Brain microvascular endothelial cell (primary cell): ENCODE measurements at regions not wholly inside any gene's neighbourhood (a gene's known extent, or its start where the extent isn't known, plus 50 kb on each side); places are given as distances from the start of the nearest gene placed in this dataset.

Experiments
- DNase-seq: peaks from one replicate; pipeline ENCODE4 v3.0.0-alpha.2; 2020
- H3K27ac ChIP-seq: fragments of 250-450 bp; sonication (Bioruptor Pico); 2 replicates; pipeline ENCODE4 v1.5.1; 2020; ENCODE audit warnings: mild to moderate bottlenecking, moderate library complexity
- H3K27me3 ChIP-seq: fragments of 250-450 bp; sonication (Bioruptor Pico); replicated peaks from 2 replicates; pipeline ENCODE4 v1.5.1; 2020; ENCODE audit warnings: mild to moderate bottlenecking
- H3K36me3 ChIP-seq: fragments of 250-450 bp; sonication (Bioruptor Pico); replicated peaks from 2 replicates; pipeline ENCODE4 v1.5.1; 2020; ENCODE audit warnings: mild to moderate bottlenecking
- H3K4me3 ChIP-seq: 2 replicates; pipeline ENCODE4 v1.5.1; 2011; ENCODE audit warnings: low read depth, mild to moderate bottlenecking, control low read depth, low read length, moderate library complexity
- in situ Hi-C: cut with HindIII; loops from 2 replicates; pipeline ENCODE4 v1.10.0; 2017; ENCODE audit warnings: low sequenced_read_pairs, low pct_ligation_motif_present
- TF ChIP-seq, protein P1 (sequence below): IDR thresholded peaks from 2 replicates; pipeline ENCODE4 v1.5.1; 2011; ENCODE audit warnings: low read depth, mild to moderate bottlenecking, moderate library complexity, low read length, control low read depth, inconsistent platforms; ENCODE audit errors: missing control alignments

DNA sequence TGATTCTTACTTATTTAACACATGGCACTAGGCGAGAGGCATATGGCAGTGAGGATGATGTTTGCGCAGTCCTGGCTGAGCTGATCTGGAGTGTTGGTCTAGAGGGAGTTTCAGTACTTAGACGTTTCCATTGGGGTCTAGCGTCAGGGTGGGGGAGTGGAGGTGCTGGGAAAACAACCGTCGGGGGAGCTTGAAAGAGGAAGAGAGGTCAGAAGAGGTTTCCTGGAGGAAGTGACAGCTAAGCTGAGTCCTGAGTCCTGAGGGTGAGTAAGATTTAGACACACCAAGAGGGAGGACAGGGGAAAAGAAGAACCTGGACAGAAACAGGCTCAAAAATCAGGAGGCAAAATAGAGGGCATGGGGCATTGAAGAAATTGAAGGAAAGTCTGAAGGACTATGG, 81.4 kb downstream of the ALOX5AP start:
- in situ Hi-C loops: no loop called here
- H3K27ac ChIP-seq: no peak overlapping the region
- DNase-seq: no peak
- no peak overlapping the region for H3K4me3 ChIP-seq
- TF ChIP-seq, protein P1, sequence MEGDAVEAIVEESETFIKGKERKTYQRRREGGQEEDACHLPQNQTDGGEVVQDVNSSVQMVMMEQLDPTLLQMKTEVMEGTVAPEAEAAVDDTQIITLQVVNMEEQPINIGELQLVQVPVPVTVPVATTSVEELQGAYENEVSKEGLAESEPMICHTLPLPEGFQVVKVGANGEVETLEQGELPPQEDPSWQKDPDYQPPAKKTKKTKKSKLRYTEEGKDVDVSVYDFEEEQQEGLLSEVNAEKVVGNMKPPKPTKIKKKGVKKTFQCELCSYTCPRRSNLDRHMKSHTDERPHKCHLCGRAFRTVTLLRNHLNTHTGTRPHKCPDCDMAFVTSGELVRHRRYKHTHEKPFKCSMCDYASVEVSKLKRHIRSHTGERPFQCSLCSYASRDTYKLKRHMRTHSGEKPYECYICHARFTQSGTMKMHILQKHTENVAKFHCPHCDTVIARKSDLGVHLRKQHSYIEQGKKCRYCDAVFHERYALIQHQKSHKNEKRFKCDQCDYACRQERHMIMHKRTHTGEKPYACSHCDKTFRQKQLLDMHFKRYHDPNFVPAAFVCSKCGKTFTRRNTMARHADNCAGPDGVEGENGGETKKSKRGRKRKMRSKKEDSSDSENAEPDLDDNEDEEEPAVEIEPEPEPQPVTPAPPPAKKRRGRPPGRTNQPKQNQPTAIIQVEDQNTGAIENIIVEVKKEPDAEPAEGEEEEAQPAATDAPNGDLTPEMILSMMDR: no peak
- no peaks in the 10 kb centered on the region for H3K36me3 ChIP-seq
- H3K27me3 ChIP-seq: no peaks in the 10 kb centered on the region

DNA sequence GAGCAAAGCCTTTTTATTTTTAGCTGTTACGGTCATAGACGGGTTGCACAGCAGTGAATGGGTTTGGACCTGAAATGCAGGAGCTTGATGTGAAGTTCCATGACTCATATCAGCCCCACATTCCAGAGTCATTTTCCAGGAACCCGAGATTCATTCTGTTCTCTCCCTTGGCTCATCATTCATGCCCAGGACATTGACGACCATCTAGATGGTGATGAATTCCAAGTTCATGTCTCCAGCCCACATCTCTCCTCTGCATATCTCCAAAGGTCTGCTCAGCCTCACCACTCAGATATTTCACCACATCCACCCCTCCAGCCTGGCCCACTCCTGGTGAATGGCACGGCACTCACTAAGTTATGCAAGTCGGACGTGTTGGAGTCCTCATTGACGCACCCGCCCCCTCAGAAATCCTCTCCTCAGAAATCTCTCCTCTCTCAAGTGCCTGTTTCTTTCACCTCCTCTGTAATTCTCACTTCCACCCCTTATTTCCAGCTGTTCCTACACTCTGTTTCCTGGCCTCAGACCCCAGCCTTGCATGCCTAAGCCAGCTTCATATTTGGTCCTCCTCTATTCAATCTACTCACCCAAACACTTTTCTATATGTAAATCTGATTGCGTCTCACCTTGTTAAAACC, 83.1 kb downstream of the ALOX5AP start:
- H3K27ac ChIP-seq: peak overlapping the region; percentile 53
- no peaks in the 10 kb centered on the region for H3K36me3 ChIP-seq
- in situ Hi-C loops: no loop called here
- H3K27me3 ChIP-seq: no peaks in the 10 kb centered on the region
- peak; percentile 82 for DNase-seq
- no peak overlapping the region for H3K4me3 ChIP-seq
- TF ChIP-seq, protein P1: no peak

DNA sequence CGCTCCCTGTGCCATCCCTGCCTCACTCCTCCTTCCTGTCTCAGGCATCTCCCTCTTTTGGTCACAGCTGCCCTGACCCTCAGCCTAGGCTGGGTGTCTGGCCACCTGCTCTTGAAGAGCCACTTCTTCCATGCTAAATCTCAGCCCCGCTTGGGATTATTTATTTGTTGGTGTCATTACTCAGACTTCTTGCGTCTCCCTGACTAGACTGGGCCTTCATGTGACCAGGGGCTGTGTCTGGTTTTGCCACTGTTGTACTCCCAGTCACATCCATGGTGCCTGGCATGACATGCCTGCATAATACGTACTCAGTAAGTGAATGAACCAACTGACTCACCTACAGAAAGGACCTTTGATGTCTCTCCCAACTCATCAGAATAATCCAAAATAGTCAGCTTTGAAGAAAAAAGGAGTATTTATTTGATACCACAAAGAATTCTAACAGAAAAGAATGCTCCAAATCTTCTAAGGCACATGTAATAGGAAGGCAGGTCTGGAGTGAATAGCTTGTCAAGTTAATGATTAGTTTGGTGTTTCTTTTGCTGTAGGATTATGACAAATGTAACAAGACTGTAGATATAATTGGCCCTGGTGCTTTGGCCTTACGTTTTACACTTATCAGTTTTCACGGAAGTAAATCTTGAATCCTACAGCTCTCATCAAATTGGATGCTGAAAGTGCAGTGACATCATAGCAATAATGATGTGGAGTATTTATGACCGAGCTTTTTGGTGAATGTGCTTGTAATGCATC, 84.0 kb downstream of the ALOX5AP start:
- DNase-seq: no peak
- Histone ChIP-seq H3K27ac (no peak overlapping the region), H3K36me3 (no peaks in the 10 kb centered on the region), H3K4me3 (no peak overlapping the region), H3K27me3 (no peaks in the 10 kb centered on the region)
- in situ Hi-C loops: no loop called here
- TF ChIP-seq, protein P1: no peak

DNA sequence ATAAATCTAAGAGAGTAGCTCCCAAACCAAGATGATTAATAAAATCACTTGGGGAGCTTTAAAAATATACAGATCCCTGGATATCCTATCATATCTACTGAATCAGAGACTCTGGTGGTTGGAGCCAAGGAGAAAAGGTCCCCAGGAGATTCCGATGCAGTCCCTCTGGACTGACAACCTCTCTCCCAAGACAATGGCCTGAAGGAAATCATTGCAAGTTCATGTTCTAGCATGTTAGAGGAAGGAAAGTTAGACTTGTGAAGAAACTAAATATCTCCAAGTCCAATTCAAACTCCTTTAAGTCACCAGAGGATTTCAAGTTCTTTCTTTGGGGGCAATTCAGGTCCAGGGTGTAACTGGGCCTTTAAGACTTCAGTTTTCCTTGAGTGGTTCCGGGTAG, 84.7 kb upstream of the MEDAG start:
- no peak for DNase-seq
- Histone ChIP-seq H3K36me3 (no peaks in the 10 kb centered on the region), H3K4me3 (no peak overlapping the region), H3K27ac (no peak overlapping the region), H3K27me3 (no peaks in the 10 kb centered on the region)
- in situ Hi-C loops: no loop called here
- TF ChIP-seq, protein P1: no peak

DNA sequence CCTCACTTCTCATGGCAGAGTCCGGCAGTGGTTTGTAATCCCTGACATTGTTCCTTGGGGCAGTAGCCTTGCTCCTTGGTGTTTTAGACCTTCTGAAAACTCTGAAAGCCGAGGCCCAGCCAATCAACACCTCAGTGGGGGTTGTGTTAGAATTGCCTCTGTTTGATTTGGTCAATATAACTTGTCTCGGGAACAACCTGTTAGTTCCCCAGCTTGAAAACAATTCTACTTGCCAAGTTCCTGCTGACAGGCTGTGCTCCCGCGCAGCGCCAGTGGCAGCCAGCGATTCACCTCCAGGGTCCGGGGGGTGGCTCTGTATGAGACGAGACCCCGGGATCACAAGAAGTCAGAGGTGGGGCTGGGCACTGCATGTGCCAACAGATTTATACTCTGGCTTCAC, 81.4 kb upstream of the MEDAG start:
- Histone ChIP-seq H3K36me3 (no peaks in the 10 kb centered on the region), H3K27ac (no peak overlapping the region), H3K27me3 (no peaks in the 10 kb centered on the region), H3K4me3 (no peak overlapping the region)
- in situ Hi-C loops: no loop called here
- no peak for DNase-seq
- TF ChIP-seq, protein P1: no peak
